ENCODE measurements at regions not wholly inside any gene's neighbourhood (a gene's known extent, or its start where the extent isn't known, plus 50 kb on each side); places are given as distances from the start of the nearest gene placed in this dataset.

DNA sequence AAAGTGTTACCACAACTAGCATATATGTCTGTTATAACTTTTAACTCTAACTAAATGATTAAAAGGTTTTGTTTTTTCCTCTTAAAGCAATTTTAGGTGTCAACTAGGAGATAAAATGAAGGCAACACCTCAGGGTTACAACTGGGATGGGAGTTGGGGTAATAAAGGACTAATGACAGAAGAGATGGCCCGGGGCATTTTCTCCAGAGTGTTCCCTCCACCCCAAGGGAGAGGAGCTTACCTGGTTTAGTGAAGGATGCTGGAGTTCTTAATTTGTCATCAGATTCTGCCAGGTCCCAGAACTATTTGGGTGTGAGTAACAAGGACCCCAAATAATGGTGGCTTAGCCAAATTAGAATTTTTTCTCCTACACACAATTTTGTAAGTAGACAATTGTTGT, 260.3 kb downstream of the CD109 start:
- TF ChIP-seq POLR2A (IDR thresholded peaks at IDR 0.05): no peak
- Histone ChIP-seq H3K27me3 (no peaks in the 10 kb centered on the region), H3K36me3 (no peaks in the 10 kb centered on the region), H3K4me1 (no peaks in the 10 kb centered on the region), H3K9me3 (no peaks in the 10 kb centered on the region), H3K4me3 (no peak overlapping the region), H3K27ac (no peak overlapping the region)
- intact Hi-C loops (cut with DNase I; ENCODE audit: low total_unique reads): no loop called here
- DNase-seq (ENCODE audit: low spot score in 2 of 2): no peak

DNA sequence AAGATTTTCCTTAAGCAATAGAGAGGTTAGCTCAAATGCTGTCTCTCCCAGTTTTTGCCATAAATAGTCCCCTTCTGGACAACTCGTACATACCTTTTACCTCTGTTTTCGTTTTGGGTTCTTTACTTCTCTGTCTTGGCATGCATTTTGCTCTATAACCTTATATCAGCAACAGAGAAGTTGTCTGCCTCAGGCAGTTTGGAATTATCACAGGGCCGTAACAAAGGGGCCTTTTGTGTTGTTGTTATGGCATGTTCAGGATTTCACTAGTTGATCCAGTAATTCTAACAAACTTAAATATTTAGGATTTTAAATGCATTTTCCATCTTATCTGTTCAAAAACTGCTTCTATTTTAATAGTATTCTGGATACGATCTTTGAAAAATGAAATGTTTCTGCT, 259.8 kb downstream of the CD109 start:
- DNase-seq (ENCODE audit: low spot score in 2 of 2): no peak
- Histone ChIP-seq H3K9me3 (no peaks in the 10 kb centered on the region), H3K36me3 (no peaks in the 10 kb centered on the region), H3K4me3 (no peak overlapping the region), H3K27me3 (no peaks in the 10 kb centered on the region), H3K27ac (no peak overlapping the region), H3K4me1 (no peaks in the 10 kb centered on the region)
- intact Hi-C loops (cut with DNase I; ENCODE audit: low total_unique reads): no loop called here
- TF ChIP-seq CTCF (IDR thresholded peaks at IDR 0.05): no peak
- TF ChIP-seq POLR2AphosphoS5 (IDR thresholded peaks at IDR 0.05): no peak
- no peak for TF ChIP-seq POLR2A (IDR thresholded peaks at IDR 0.05)

- no peak for TF ChIP-seq CTCF (IDR thresholded peaks at IDR 0.05)
- Histone ChIP-seq H3K4me1 (no peaks in the 10 kb centered on the region), H3K9me3 (no peaks in the 10 kb centered on the region), H3K27me3 (no peaks in the 10 kb centered on the region), H3K36me3 (no peaks in the 10 kb centered on the region), H3K4me3 (no peak overlapping the region), H3K27ac (no peak overlapping the region)
- DNase-seq (ENCODE audit: low spot score in 2 of 2): no peak
- intact Hi-C loops (cut with DNase I; ENCODE audit: low total_unique reads): no loop called here
These were observed 258.9 kb downstream of the CD109 start for GRCh38 chr6:73954881-73955280.

GRCh38 chr6:73951183-73951582, 255.2 kb downstream of the CD109 start:
- intact Hi-C loops (cut with DNase I; ENCODE audit: low total_unique reads): no loop called here
- H3K36me3 ChIP-seq: no peaks in the 10 kb centered on the region
- peaks cover 0 to 9% of the 10 kb centered on the region in 2 donors for H3K9me3 ChIP-seq
- no peaks in the 10 kb centered on the region for H3K27me3 ChIP-seq
- TF ChIP-seq POLR2AphosphoS5 (IDR thresholded peaks at IDR 0.05) (no peak), POLR2A (IDR thresholded peaks at IDR 0.05) (no peak), CTCF (IDR thresholded peaks at IDR 0.05) (no peak)
- no peak overlapping the region for H3K4me3 ChIP-seq
- no peak overlapping the region for H3K27ac ChIP-seq
- DNase-seq (ENCODE audit: low spot score in 2 of 2): no peak
- no peaks in the 10 kb centered on the region for H3K4me1 ChIP-seq

DNA sequence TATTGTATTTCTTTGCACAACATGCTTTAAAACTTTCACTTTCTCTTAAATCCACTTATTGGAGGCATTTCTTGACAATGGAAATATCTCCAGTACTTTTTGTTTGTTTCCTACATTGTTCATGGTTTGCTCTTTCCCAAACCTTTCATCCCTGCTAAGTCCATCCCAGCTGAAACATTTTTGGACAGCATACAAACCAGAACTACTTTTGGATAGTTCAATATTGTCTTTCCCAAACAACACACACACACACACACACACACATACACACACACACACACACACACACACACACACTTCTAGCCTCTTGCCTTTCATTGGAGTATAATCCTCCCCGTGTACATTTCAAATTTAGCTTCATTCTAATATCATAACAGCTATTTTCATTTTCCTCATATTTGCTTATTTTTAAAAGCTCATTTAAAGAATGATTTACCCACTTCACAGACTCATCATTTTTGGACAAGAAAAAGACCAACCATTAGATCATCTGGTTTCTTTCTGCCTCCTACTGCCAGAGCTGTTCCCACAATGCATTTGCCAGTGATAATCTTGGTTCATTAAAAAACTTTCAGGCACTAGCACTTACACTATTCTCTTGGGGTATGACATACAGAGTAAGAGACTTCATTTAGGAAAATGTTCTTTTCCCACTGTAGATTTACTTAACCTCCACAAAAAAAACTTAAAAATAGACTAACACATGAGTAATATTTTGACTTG, 248.1 kb downstream of the CD109 start:
- Histone ChIP-seq H3K9me3 (peaks cover 0 to 9% of the 10 kb centered on the region in 2 donors), H3K4me1 (no peaks in the 10 kb centered on the region), H3K27me3 (no peaks in the 10 kb centered on the region), H3K4me3 (no peak overlapping the region), H3K27ac (no peak overlapping the region), H3K36me3 (no peaks in the 10 kb centered on the region)
- TF ChIP-seq POLR2AphosphoS5 (IDR thresholded peaks at IDR 0.05) (no peak), CTCF (IDR thresholded peaks at IDR 0.05) (no peak), POLR2A (IDR thresholded peaks at IDR 0.05) (no peak)
- intact Hi-C loops (cut with DNase I; ENCODE audit: low total_unique reads): no loop called here
- no peak for DNase-seq (ENCODE audit: low spot score in 2 of 2)

DNA sequence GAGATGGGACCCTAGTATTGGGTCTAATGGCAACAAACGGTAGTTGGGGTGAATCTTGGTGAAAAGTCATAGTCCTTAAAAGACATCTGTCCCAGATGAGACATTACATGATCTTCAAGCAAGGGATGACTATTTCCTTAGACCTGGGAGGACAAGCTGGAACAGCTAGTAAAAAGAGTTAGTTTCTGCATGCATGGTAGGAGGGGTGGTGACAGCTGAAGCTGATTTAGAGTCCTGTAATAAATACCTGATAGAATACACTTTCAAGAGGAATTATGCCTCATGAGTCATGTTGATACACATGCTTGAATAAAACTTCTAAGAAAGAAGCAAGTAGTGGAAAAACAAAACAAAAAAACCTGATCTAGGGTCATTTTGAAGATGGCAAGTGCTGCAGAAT, 247.4 kb downstream of the CD109 start:
- Histone ChIP-seq H3K9me3 (peaks cover 0 to 14% of the 10 kb centered on the region in 2 donors), H3K27me3 (no peaks in the 10 kb centered on the region), H3K4me1 (no peaks in the 10 kb centered on the region), H3K4me3 (no peak overlapping the region), H3K27ac (no peak overlapping the region), H3K36me3 (no peaks in the 10 kb centered on the region)
- TF ChIP-seq POLR2AphosphoS5 (IDR thresholded peaks at IDR 0.05) (no peak), CTCF (IDR thresholded peaks at IDR 0.05) (no peak), POLR2A (IDR thresholded peaks at IDR 0.05) (no peak)
- intact Hi-C loops (cut with DNase I; ENCODE audit: low total_unique reads): no loop called here
- DNase-seq (ENCODE audit: low spot score in 2 of 2): no peak

Data from breast epithelium (tissue), 4 donors.